CD4-positive, alpha-beta T cell (primary cell): ENCODE measurements at regions not wholly inside any gene's neighbourhood (a gene's known extent, or its start where the extent isn't known, plus 50 kb on each side); places are given as distances from the start of the nearest gene placed in this dataset.

ENCODE experiments used
- ATAC-seq: fragments of 200-7000 bp; cut with Tn5 transposase; one replicate; pipeline ENCODE4 v1.10.0; 2022; ENCODE audit warnings: mild to moderate bottlenecking; ENCODE audit not compliant: poor library complexity
- CTCF ChIA-PET: fragments of 350-600 bp; sonication (Branson Sonifier 250); formaldehyde crosslinking; loops from one replicate; lab custom pipeline; 2021; ENCODE audit warnings: antibody characterized with exemption, inconsistent platforms; lab: Charles Lee
- POLR2A ChIA-PET: fragments of 350-600 bp; sonication (Branson Sonifier 250); formaldehyde crosslinking; loops from one replicate; lab custom pipeline; 2021; ENCODE audit warnings: antibody characterized with exemption, inconsistent platforms; lab: Charles Lee
- DNase-seq, 14 experiments: peaks; one replicate each; pipeline ENCODE4 v3.0.0-alpha.2; 2013 to 2020; ENCODE audit warnings: mixed read lengths in 2 of 14
- H3K27ac ChIP-seq, 2 donors: one replicate each; pipeline versions ENCODE4 v1.5.1 to v1.7.0; 2013; ENCODE audit warnings: low read length in 2 of 2, low read depth in 1 of 2, mild to moderate bottlenecking in 1 of 2
- H3K27me3 ChIP-seq, 2 experiments: 1 replicate in 1 of 2; 2 replicates in 1 of 2; pipeline versions ENCODE4 v1.6.1 to v1.7.0; 2013; ENCODE audit warnings: low read length in 2 of 2, control low read depth in 1 of 2, mild to moderate bottlenecking in 1 of 2, moderate library complexity in 1 of 2; ENCODE audit not compliant: insufficient read depth in 2 of 2, control insufficient read depth in 1 of 2
- H3K36me3 ChIP-seq: one replicate; pipeline ENCODE4 v1.6.1; 2013; ENCODE audit warnings: low read length, control low read depth; ENCODE audit not compliant: insufficient read depth
- H3K4me1 ChIP-seq: one replicate; pipeline ENCODE4 v1.6.1; 2013; ENCODE audit warnings: low read length, control low read depth; ENCODE audit not compliant: insufficient read depth
- H3K4me3 ChIP-seq: one replicate; pipeline ENCODE4 v1.5.1; 2013; ENCODE audit warnings: mild to moderate bottlenecking, low read length, moderate library complexity
- H3K9me3 ChIP-seq, 2 experiments: 1 replicate in 1 of 2; 2 replicates in 1 of 2; pipeline versions ENCODE4 v1.6.1 to v1.7.0; 2013; ENCODE audit warnings: low read length in 2 of 2, mild to moderate bottlenecking in 2 of 2, control low read depth in 1 of 2, moderate library complexity in 1 of 2; ENCODE audit not compliant: control insufficient read depth in 1 of 2, insufficient read depth in 1 of 2
- H3K27ac Mint-ChIP-seq: one replicate; pipeline ENCODE4 v1.8.0; 2020; ENCODE audit warnings: mixed read lengths
- H3K27me3 Mint-ChIP-seq: one replicate; pipeline ENCODE4 v1.8.0; 2021; ENCODE audit warnings: mixed read lengths
- H3K36me3 Mint-ChIP-seq: one replicate; pipeline ENCODE4 v1.8.0; 2021; ENCODE audit warnings: low read depth, mixed read lengths
- H3K4me1 Mint-ChIP-seq: one replicate; pipeline ENCODE4 v1.8.0; 2021; ENCODE audit warnings: low read depth, mixed read lengths
- H3K4me3 Mint-ChIP-seq: one replicate; pipeline ENCODE4 v1.8.0; 2020; ENCODE audit warnings: mild to moderate bottlenecking, mixed read lengths
- H3K9me3 Mint-ChIP-seq: one replicate; pipeline ENCODE4 v1.8.0; 2020; ENCODE audit warnings: mixed read lengths
- intact Hi-C, 2 experiments: fragments of 100-400 bp; cut with DNase I in 1 of 2; cut with micrococcal nuclease in 1 of 2; formaldehyde crosslinking; loops; one replicate each; pipeline versions ENCODE4 v1.15.1 to v1.9.0; 2023 to 2025; cut with DNase I, micrococcal nuclease
- TF ChIP-seq, protein P1 (sequence below): fragments of 200-600 bp; IDR thresholded peaks from one replicate; pipeline ENCODE4 v1.8.0; 2022; ENCODE audit warnings: antibody characterized with exemption, mild to moderate bottlenecking

DNA sequence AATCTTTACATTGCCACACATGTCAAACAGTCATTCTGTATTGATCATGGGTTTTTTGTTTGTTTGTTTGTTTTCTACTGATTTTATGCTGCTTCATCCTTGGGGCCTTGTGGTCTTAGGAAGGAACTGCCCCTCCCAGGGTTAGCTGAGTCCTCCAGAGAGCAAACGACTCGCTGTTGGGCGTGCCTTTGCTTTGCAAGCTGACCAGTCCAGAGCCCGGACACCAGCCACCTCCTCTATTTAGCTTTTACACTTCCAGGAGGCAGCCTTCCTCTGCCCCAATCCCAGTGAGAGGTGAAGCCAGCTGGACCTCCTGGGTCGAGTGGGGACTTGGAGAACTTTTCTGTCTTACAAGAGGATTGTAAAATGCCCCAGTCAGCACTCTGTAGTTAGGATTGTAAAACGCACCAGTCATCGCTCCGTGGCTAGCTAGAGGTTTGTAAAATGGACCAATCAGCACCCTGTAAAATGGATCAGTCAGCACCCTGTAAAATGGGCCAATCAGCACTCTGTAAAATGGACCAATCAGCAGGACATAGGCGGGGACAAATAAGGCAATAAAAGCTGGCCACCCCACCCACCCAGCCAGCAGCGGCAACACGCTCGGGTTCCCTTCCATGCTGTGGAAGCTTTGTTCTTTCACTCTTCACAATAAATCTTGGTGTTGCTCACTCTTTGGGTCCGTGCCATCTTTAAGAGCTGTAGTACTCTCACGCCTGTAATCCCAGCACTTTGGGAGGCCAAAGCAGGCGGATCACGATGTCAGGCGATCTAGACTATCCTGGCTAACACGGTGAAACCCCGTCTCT is 154.4 kb downstream of the ERCC6L2 start:
- Histone ChIP-seq H3K27ac (no peak overlapping the region), H3K27me3 (peaks cover 16 to 22% of the 10 kb centered on the region in 2 experiments), H3K36me3 (no peaks in the 10 kb centered on the region), H3K4me3 (no peak overlapping the region), H3K9me3 (peaks cover 0 to 18% of the 10 kb centered on the region in 2 experiments), H3K4me1 (peaks cover 13% of the 10 kb centered on the region)
- peaks cover 43% of the 10 kb centered on the region for H3K27me3 Mint-ChIP-seq
- intact Hi-C loops = no loop called here
- H3K4me3 Mint-ChIP-seq = no peak overlapping the region
- TF ChIP-seq, protein P1, sequence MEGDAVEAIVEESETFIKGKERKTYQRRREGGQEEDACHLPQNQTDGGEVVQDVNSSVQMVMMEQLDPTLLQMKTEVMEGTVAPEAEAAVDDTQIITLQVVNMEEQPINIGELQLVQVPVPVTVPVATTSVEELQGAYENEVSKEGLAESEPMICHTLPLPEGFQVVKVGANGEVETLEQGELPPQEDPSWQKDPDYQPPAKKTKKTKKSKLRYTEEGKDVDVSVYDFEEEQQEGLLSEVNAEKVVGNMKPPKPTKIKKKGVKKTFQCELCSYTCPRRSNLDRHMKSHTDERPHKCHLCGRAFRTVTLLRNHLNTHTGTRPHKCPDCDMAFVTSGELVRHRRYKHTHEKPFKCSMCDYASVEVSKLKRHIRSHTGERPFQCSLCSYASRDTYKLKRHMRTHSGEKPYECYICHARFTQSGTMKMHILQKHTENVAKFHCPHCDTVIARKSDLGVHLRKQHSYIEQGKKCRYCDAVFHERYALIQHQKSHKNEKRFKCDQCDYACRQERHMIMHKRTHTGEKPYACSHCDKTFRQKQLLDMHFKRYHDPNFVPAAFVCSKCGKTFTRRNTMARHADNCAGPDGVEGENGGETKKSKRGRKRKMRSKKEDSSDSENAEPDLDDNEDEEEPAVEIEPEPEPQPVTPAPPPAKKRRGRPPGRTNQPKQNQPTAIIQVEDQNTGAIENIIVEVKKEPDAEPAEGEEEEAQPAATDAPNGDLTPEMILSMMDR = no peak
- DNase-seq (no peak), ATAC-seq (no peak)
- H3K9me3 Mint-ChIP-seq = no peaks in the 10 kb centered on the region
- ChIA-PET CTCF (no interaction called here), POLR2A (interaction anchor here (0.6 kb wide), 1 partner anchor 66 kb away, joined by 3 read pairs; no protein-coding TSS in a partner anchor)
- no peaks in the 10 kb centered on the region for H3K36me3 Mint-ChIP-seq
- peaks cover 19% of the 10 kb centered on the region for H3K4me1 Mint-ChIP-seq
- no peak overlapping the region for H3K27ac Mint-ChIP-seq

GRCh38 chr9:96027251-96028131 is 152.0 kb downstream of the ERCC6L2 start:
- Histone ChIP-seq H3K36me3 (no peaks in the 10 kb centered on the region), H3K27me3 (peaks cover 19 to 27% of the 10 kb centered on the region in 2 experiments), H3K4me1 (peaks cover 24% of the 10 kb centered on the region), H3K9me3 (peaks cover 0 to 12% of the 10 kb centered on the region in 2 experiments), H3K4me3 (peak overlapping the region; percentile 37), H3K27ac (no peak overlapping the region)
- Mint-ChIP-seq H3K4me3 (peak overlapping the region; percentile 57), H3K4me1 (peaks cover 35% of the 10 kb centered on the region), H3K27ac (no peak overlapping the region), H3K36me3 (no peaks in the 10 kb centered on the region), H3K27me3 (peaks cover 68% of the 10 kb centered on the region), H3K9me3 (no peaks in the 10 kb centered on the region)
- intact Hi-C loops = no loop called here
- peak; percentile 41 for ATAC-seq
- DNase-seq = peak in 5 of 14 experiments; percentile 8 to 41 (median 25)
- TF ChIP-seq, protein P1 = no peak
- CTCF ChIA-PET = no interaction called here
- POLR2A ChIA-PET = no interaction called here

DNA sequence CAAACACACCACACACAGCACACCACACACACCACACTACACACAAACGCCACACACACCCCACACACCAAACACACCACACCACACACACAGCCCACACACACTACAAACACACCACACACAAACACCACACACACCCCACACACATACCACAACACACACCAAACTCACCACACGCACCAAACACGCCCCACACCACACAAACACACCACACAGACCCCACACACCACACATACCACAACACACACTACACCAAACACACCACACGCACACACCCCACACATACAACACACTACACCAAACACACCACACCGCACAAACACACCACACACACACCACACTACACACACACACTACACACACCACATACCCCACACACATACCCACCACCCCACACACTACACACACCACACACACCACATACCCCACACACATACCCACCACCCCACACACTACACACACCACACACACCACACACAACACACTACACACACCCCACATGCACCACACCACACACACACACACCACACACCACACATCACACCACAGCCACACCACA is 151.2 kb downstream of the ERCC6L2 start:
- Mint-ChIP-seq H3K36me3 (peaks cover 4% of the 10 kb centered on the region), H3K4me3 (no peak overlapping the region), H3K4me1 (peaks cover 41% of the 10 kb centered on the region), H3K9me3 (no peaks in the 10 kb centered on the region), H3K27ac (no peak overlapping the region), H3K27me3 (peaks cover 74% of the 10 kb centered on the region)
- Histone ChIP-seq H3K4me1 (peaks cover 31% of the 10 kb centered on the region), H3K9me3 (peaks cover 0 to 12% of the 10 kb centered on the region in 2 experiments), H3K27ac (no peak overlapping the region), H3K27me3 (peaks cover 25 to 34% of the 10 kb centered on the region in 2 experiments), H3K4me3 (peak overlapping the region; percentile 37), H3K36me3 (no peaks in the 10 kb centered on the region)
- TF ChIP-seq, protein P1 = no peak
- no peak for DNase-seq
- ChIA-PET CTCF (no interaction called here), POLR2A (no interaction called here)
- intact Hi-C loops = no loop called here
- no peak for ATAC-seq
